ENCODE measurements at regions not wholly inside any gene's neighbourhood (a gene's known extent, or its start where the extent isn't known, plus 50 kb on each side); places are given as distances from the start of the nearest gene placed in this dataset.
"Not testable (repeated sequence)": the region's sequence is repeated elsewhere in the genome, so short reads cannot be mapped to it uniquely, and the experiment has no call there.

- ATAC-seq: not testable (repeated sequence)
These were observed 1275.4 kb upstream of the TPTE start for GRCh38 chr21:9246010-9246409.

- ATAC-seq: peak; percentile 60
These were observed 1274.7 kb upstream of the TPTE start for GRCh38 chr21:9246481-9247289.

GRCh38 chr21:9247290-9247613 is 1274.1 kb upstream of the TPTE start:
- peak; percentile 39; the same call in 2 of the 3 replicates for ATAC-seq

GRCh38 chr21:9247616-9248317 is 1273.6 kb upstream of the TPTE start:
- ATAC-seq: peak; percentile 40; the same call in 2 of the 3 replicates

Data from SK-N-SH treated with all-trans-retinoic acid at 6 μM for 48 hours (cell line).